IPS DF 6.9 (cell line): ENCODE measurements at regions not wholly inside any gene's neighbourhood (a gene's known extent, or its start where the extent isn't known, plus 50 kb on each side); places are given as distances from the start of the nearest gene placed in this dataset.

ENCODE experiments used
- DNase-seq: peaks from one replicate; pipeline ENCODE4 v3.0.0-alpha.2; 2013; ENCODE audit warnings: low read depth, low spot score
- H3K27ac ChIP-seq: one replicate; pipeline ENCODE4 v1.5.1; 2013; ENCODE audit warnings: low read length, control low read depth
- H3K27me3 ChIP-seq: 2 replicates; pipeline ENCODE4 v1.6.1; 2013; ENCODE audit warnings: mild to moderate bottlenecking, low read length; ENCODE audit not compliant: control insufficient read depth, insufficient read depth
- H3K36me3 ChIP-seq: 2 replicates; pipeline ENCODE4 v1.6.1; 2013; ENCODE audit warnings: low read length; ENCODE audit not compliant: control insufficient read depth, insufficient read depth
- H3K4me1 ChIP-seq: 2 replicates; pipeline ENCODE4 v1.6.1; 2013; ENCODE audit warnings: low read length; ENCODE audit not compliant: control insufficient read depth, insufficient read depth
- H3K4me3 ChIP-seq: 2 replicates; pipeline ENCODE4 v1.5.1; 2013; ENCODE audit warnings: mild to moderate bottlenecking, low read length
- H3K9me3 ChIP-seq: 2 replicates; pipeline ENCODE4 v1.6.1; 2013; ENCODE audit warnings: low read length, inconsistent platforms; ENCODE audit not compliant: control insufficient read depth, insufficient read depth
- WGBS: extraction: QIAGEN DNeasy Blood & Tissue Kit; methylation state at CpG from one replicate; pipeline ENCODE4 v1.1.7; 2013; ENCODE audit warnings: mixed read lengths, missing lambda C conversion rate; ENCODE audit not compliant: insufficient read length, insufficient coverage; 5-methylcytosine and 5-hydroxymethylcytosine counted together

- DNase-seq: no peak
- Histone ChIP-seq H3K27me3 (no peaks in the 10 kb centered on the region), H3K36me3 (no peaks in the 10 kb centered on the region), H3K27ac (no peak overlapping the region), H3K4me3 (no peak overlapping the region), H3K4me1 (no peaks in the 10 kb centered on the region), H3K9me3 (no peaks in the 10 kb centered on the region)
- whole genome bisulfite sequencing: 100% methylated on average over 1 of the region's 2 CpGs
Observed at GRCh38 chr17:68792873-68793272, 162.3 kb downstream of the ABCA8 start.

GRCh38 chr17:68792042-68792685 lies 163.0 kb downstream of the ABCA8 start:
- WGBS: no CpG with 5 or more reads among the region's 3 CpGs
- no peak overlapping the region for H3K27ac ChIP-seq
- H3K4me1 ChIP-seq: no peaks in the 10 kb centered on the region
- no peaks in the 10 kb centered on the region for H3K9me3 ChIP-seq
- H3K36me3 ChIP-seq: no peaks in the 10 kb centered on the region
- H3K27me3 ChIP-seq: no peaks in the 10 kb centered on the region
- DNase-seq: no peak
- no peak overlapping the region for H3K4me3 ChIP-seq

- H3K27ac ChIP-seq: no peak overlapping the region
- DNase-seq: no peak
- H3K36me3 ChIP-seq: no peaks in the 10 kb centered on the region
- H3K27me3 ChIP-seq: no peaks in the 10 kb centered on the region
- no peaks in the 10 kb centered on the region for H3K4me1 ChIP-seq
- H3K9me3 ChIP-seq: no peaks in the 10 kb centered on the region
- H3K4me3 ChIP-seq: no peak overlapping the region
- WGBS: no CpG with 5 or more reads among the region's 6 CpGs
Observed at GRCh38 chr17:68790931-68791330, 164.3 kb downstream of the ABCA8 start.

DNA sequence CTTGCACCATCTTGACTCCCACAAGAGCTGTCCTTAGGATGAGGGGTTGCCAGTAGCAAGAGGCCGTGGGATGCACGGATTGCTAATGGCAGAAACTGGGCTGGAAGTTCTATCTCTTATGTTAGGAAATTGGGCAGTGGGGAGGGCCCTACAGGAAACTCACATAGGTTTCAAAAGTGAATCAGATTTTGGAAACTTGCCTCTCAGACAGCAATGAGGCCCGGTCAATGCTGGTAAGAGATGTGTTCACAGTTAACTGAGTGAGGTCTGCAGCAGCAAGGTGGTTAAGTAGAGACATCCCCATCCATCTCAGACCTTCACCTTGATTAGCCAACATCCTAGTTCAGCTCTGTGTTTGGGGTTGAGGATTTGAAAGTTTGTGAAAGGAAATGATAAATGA lies 164.7 kb downstream of the ABCA8 start:
- no peaks in the 10 kb centered on the region for H3K4me1 ChIP-seq
- H3K27me3 ChIP-seq: no peaks in the 10 kb centered on the region
- no peak for DNase-seq
- WGBS: no CpG with 5 or more reads among the region's 3 CpGs
- no peaks in the 10 kb centered on the region for H3K36me3 ChIP-seq
- H3K27ac ChIP-seq: no peak overlapping the region
- no peaks in the 10 kb centered on the region for H3K9me3 ChIP-seq
- H3K4me3 ChIP-seq: no peak overlapping the region

GRCh38 chr17:68789203-68789962 lies 165.8 kb downstream of the ABCA8 start:
- H3K9me3 ChIP-seq: no peaks in the 10 kb centered on the region
- no peaks in the 10 kb centered on the region for H3K27me3 ChIP-seq
- WGBS: no CpG with 5 or more reads among the region's 2 CpGs
- H3K4me1 ChIP-seq: no peaks in the 10 kb centered on the region
- no peak overlapping the region for H3K4me3 ChIP-seq
- H3K27ac ChIP-seq: no peak overlapping the region
- H3K36me3 ChIP-seq: no peaks in the 10 kb centered on the region
- DNase-seq: no peak

- H3K27ac ChIP-seq: no peak overlapping the region
- DNase-seq: no peak
- no peak overlapping the region for H3K4me3 ChIP-seq
- H3K9me3 ChIP-seq: no peaks in the 10 kb centered on the region
- no peaks in the 10 kb centered on the region for H3K4me1 ChIP-seq
- WGBS: 100% methylated on average over 1 of the region's 7 CpGs
- H3K27me3 ChIP-seq: no peaks in the 10 kb centered on the region
- H3K36me3 ChIP-seq: no peaks in the 10 kb centered on the region
Observed at GRCh38 chr17:68785565-68786486, 169.4 kb downstream of the ABCA8 start.

DNA sequence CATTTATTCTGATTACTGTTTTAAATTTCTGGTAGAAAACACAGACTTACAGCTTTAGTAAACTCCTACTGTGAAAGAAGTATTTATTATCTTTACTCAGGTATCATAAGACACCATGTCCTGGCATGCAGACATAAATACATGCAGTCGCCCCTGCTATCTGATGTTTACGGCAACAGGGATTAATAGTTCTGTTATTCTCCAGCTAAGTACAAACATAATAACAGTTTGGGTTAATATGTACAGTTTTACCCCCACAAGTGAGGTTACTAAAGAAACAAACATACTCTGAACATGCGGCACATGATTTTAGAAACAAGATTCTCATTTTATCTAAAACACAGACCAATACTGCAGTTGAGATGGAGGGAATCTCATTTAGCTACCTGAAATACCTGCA lies 170.8 kb downstream of the ABCA8 start:
- H3K27ac ChIP-seq: no peak overlapping the region
- H3K4me3 ChIP-seq: no peak overlapping the region
- no peaks in the 10 kb centered on the region for H3K36me3 ChIP-seq
- H3K4me1 ChIP-seq: no peaks in the 10 kb centered on the region
- H3K9me3 ChIP-seq: no peaks in the 10 kb centered on the region
- DNase-seq: no peak
- WGBS: no CpG with 5 or more reads among the region's 3 CpGs
- no peaks in the 10 kb centered on the region for H3K27me3 ChIP-seq

DNA sequence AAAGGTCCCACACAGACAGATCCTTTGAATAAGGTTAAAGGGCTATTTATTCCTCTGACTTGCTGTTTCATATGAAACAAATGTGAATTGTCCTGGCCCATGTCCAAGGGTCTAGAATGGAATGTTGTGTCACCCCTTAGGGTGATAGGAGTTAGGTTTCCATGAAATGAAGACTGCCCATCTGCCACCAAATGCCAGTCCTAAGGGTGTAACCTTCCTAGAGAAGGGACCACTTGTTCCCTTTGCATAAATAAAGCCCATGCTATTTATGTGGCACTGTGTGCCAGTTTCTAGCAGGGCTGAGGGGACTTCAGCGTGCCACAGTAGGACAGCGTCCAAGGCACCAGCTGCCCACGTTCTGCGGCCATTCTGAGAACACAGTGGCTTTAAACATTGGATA lies 171.3 kb downstream of the ABCA8 start:
- Histone ChIP-seq H3K27me3 (no peaks in the 10 kb centered on the region), H3K4me3 (no peak overlapping the region), H3K9me3 (no peaks in the 10 kb centered on the region), H3K36me3 (no peaks in the 10 kb centered on the region), H3K4me1 (no peaks in the 10 kb centered on the region), H3K27ac (no peak overlapping the region)
- no CpG with 5 or more reads among the region's 4 CpGs for WGBS
- no peak for DNase-seq

DNA sequence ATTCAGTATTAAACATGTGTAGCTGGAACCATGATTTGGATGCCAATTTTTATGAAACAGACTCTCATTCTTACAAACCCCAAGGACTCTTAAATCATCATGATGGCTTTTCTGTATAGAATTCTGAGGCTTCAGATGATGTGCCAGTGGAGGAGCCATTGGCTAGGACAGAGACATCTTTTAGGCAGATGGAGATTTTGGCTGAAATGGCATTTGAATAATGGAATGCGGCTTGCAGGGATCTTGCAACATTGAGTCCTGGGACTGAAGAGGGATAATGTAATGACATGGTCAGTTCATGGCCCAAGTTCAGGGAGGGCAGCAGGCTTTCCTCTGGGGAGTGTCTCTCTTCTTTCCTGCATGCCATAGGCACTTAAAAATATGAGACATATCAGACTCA lies 172.4 kb downstream of the ABCA8 start:
- Histone ChIP-seq H3K4me3 (no peak overlapping the region), H3K27ac (no peak overlapping the region), H3K9me3 (no peaks in the 10 kb centered on the region), H3K4me1 (no peaks in the 10 kb centered on the region), H3K27me3 (no peaks in the 10 kb centered on the region), H3K36me3 (no peaks in the 10 kb centered on the region)
- no peak for DNase-seq
- WGBS: no CpG with 5 or more reads among the region's 1 CpG

- Histone ChIP-seq H3K27ac (no peak overlapping the region), H3K9me3 (no peaks in the 10 kb centered on the region), H3K27me3 (no peaks in the 10 kb centered on the region), H3K4me3 (no peak overlapping the region), H3K4me1 (no peaks in the 10 kb centered on the region), H3K36me3 (no peaks in the 10 kb centered on the region)
- WGBS: 100% methylated on average over 2 of the region's 4 CpGs
- no peak for DNase-seq
Observed at GRCh38 chr17:68780596-68780995, 174.6 kb downstream of the ABCA8 start.
